Naive thymus-derived CD8-positive, alpha-beta T cell (primary cell): ENCODE measurements at regions not wholly inside any gene's neighbourhood (a gene's known extent, or its start where the extent isn't known, plus 50 kb on each side); places are given as distances from the start of the nearest gene placed in this dataset.
A peak's percentile ranks its signal among the peaks of the same experiment; 100 is the strongest.
"Not testable (repeated sequence)": the region's sequence is repeated elsewhere in the genome, so short reads cannot be mapped to it uniquely, and the experiment has no call there.

Experiments
- ATAC-seq, 2 donors: fragments of 150-1000 bp; cut with Tn5 transposase in 1 of 2; sonication (Bioruptor Pico), chemical (Tn5 transposase) in 1 of 2; 1 replicate in 1 of 2; 2 replicates in 1 of 2; pipeline ENCODE4 v1.10.0; 2021; ENCODE audit warnings: mild to moderate bottlenecking in 2 of 2, moderate library complexity in 2 of 2
- POLR2A ChIA-PET: fragments of 350-600 bp; sonication (Branson Sonifier 250); formaldehyde crosslinking; loops from one replicate; lab custom pipeline; 2021; ENCODE audit warnings: antibody characterized with exemption; lab: Charles Lee
- DNase-seq, 10 donors: peaks; one replicate each; pipeline versions ENCODE4 v3.0.0 to v3.0.0-alpha.2; 2020 to 2022
- H3K27ac Mint-ChIP-seq, 10 donors: one replicate each; pipeline ENCODE4 v1.8.0; 2020 to 2022; ENCODE audit warnings: mild to moderate bottlenecking in 10 of 10, mixed read lengths in 10 of 10, moderate library complexity in 4 of 10, inconsistent platforms in 1 of 10
- H3K27me3 Mint-ChIP-seq, 5 donors: one replicate each; pipeline ENCODE4 v1.8.0; 2021 to 2022; ENCODE audit warnings: mixed read lengths in 5 of 5
- H3K36me3 Mint-ChIP-seq, 3 donors: one replicate each; pipeline ENCODE4 v1.8.0; 2020 to 2022; ENCODE audit warnings: mixed read lengths in 3 of 3, mild to moderate bottlenecking in 2 of 3, inconsistent platforms in 1 of 3
- H3K4me1 Mint-ChIP-seq, 4 donors: one replicate each; pipeline ENCODE4 v1.8.0; 2021 to 2022; ENCODE audit warnings: mixed read lengths in 4 of 4
- H3K4me3 Mint-ChIP-seq, 10 donors: one replicate each; pipeline ENCODE4 v1.8.0; 2020 to 2022; ENCODE audit warnings: mild to moderate bottlenecking in 10 of 10, mixed read lengths in 10 of 10, moderate library complexity in 6 of 10, inconsistent platforms in 1 of 10
- H3K9me3 Mint-ChIP-seq, 9 donors: one replicate each; pipeline ENCODE4 v1.8.0; 2020 to 2022; ENCODE audit warnings: mixed read lengths in 9 of 9, mild to moderate bottlenecking in 3 of 9, inconsistent platforms in 1 of 9, moderate library complexity in 1 of 9

GRCh38 chr12:116687888-116688287 lies 50.0 kb downstream of the SPRING1 start:
- Mint-ChIP-seq H3K4me3 (no peak overlapping the region), H3K4me1 (peaks cover 0 to 6% (median 4%) of the 10 kb centered on the region in 4 donors), H3K27me3 (peaks cover 3 to 16% (median 8%) of the 10 kb centered on the region in 5 donors), H3K36me3 (no peaks in the 10 kb centered on the region), H3K9me3 (no peaks in the 10 kb centered on the region), H3K27ac (peak overlapping the region in 1 of 10 donors; percentile 67)
- ATAC-seq, result peak; percentile 43 to 70
- DNase-seq, result peak in 5 of 10 donors; percentile 16 to 24 (median 20)
- POLR2A ChIA-PET, result no interaction called here

GRCh38 chr12:116684891-116685290 lies 53.0 kb downstream of the SPRING1 start:
- Mint-ChIP-seq H3K27me3 (peaks cover 0 to 4% (median 2%) of the 10 kb centered on the region in 5 donors), H3K9me3 (no peaks in the 10 kb centered on the region), H3K4me1 (peaks cover 0 to 3% (median 0%) of the 10 kb centered on the region in 4 donors), H3K27ac (no peak overlapping the region), H3K4me3 (no peak overlapping the region), H3K36me3 (no peaks in the 10 kb centered on the region)
- POLR2A ChIA-PET, result no interaction called here
- ATAC-seq (no peak), DNase-seq (no peak)

- peak overlapping the region in 2 of 10 donors; percentile 6 to 33 for H3K4me3 Mint-ChIP-seq
- no peaks in the 10 kb centered on the region for H3K36me3 Mint-ChIP-seq
- H3K27ac Mint-ChIP-seq, result peak overlapping the region in 2 of 10 donors; percentile 22 to 67
- H3K27me3 Mint-ChIP-seq, result peaks cover 0 to 5% (median 2%) of the 10 kb centered on the region in 5 donors
- POLR2A ChIA-PET, result interaction anchor here (0.7 kb wide), 1 partner anchor 42 kb away, joined by 3 read pairs; no protein-coding TSS in a partner anchor
- H3K4me1 Mint-ChIP-seq, result peaks cover 20 to 55% (median 47%) of the 10 kb centered on the region in 4 donors
- no peaks in the 10 kb centered on the region for H3K9me3 Mint-ChIP-seq
- DNase-seq, result no peak
- no peak for ATAC-seq
These were observed 60.6 kb downstream of the SPRING1 start for GRCh38 chr12:116677202-116677661.

- peak overlapping the region in 1 of 10 donors; percentile 10 for H3K4me3 Mint-ChIP-seq
- no peaks in the 10 kb centered on the region for H3K36me3 Mint-ChIP-seq
- POLR2A ChIA-PET, result no interaction called here
- peaks cover 0 to 3% (median 0%) of the 10 kb centered on the region in 5 donors for H3K27me3 Mint-ChIP-seq
- no peak for ATAC-seq
- peak overlapping the region in 5 of 10 donors; percentile 9 to 81 (median 66) for H3K27ac Mint-ChIP-seq
- no peaks in the 10 kb centered on the region for H3K9me3 Mint-ChIP-seq
- peaks cover 23 to 62% (median 52%) of the 10 kb centered on the region in 4 donors for H3K4me1 Mint-ChIP-seq
- no peak for DNase-seq
These were observed 62.3 kb downstream of the SPRING1 start for GRCh38 chr12:116675339-116676107.

GRCh38 chr12:116674643-116675183 lies 63.2 kb downstream of the SPRING1 start:
- peak overlapping the region in 7 of 10 donors; percentile 15 to 81 (median 66) for H3K27ac Mint-ChIP-seq
- no peak for DNase-seq
- peaks cover 0 to 2% (median 0%) of the 10 kb centered on the region in 5 donors for H3K27me3 Mint-ChIP-seq
- no peaks in the 10 kb centered on the region for H3K36me3 Mint-ChIP-seq
- H3K4me3 Mint-ChIP-seq, result no peak overlapping the region
- H3K4me1 Mint-ChIP-seq, result peaks cover 23 to 62% (median 52%) of the 10 kb centered on the region in 4 donors
- ATAC-seq, result no peak
- POLR2A ChIA-PET, result no interaction called here
- H3K9me3 Mint-ChIP-seq, result no peaks in the 10 kb centered on the region

GRCh38 chr12:116673681-116674111 lies 64.2 kb downstream of the SPRING1 start:
- DNase-seq (no peak), ATAC-seq (peak in 1 of 2 donors; percentile 20)
- Mint-ChIP-seq H3K36me3 (no peaks in the 10 kb centered on the region), H3K27me3 (peaks cover 0 to 2% (median 0%) of the 10 kb centered on the region in 5 donors), H3K9me3 (no peaks in the 10 kb centered on the region), H3K4me3 (peak overlapping the region in 9 of 10 donors; percentile 23 to 87 (median 80)), H3K27ac (peak overlapping the region in 8 of 10 donors; percentile 7 to 91 (median 84)), H3K4me1 (peaks cover 23 to 62% (median 52%) of the 10 kb centered on the region in 4 donors)
- POLR2A ChIA-PET, result interaction anchor here (1.0 kb wide), 1 partner anchor 397 kb away, joined by 8 read pairs; no protein-coding TSS in a partner anchor

GRCh38 chr12:116672842-116673516 lies 64.9 kb downstream of the SPRING1 start:
- peak overlapping the region; percentile 6 to 94 (median 88) for H3K27ac Mint-ChIP-seq
- no peaks in the 10 kb centered on the region for H3K27me3 Mint-ChIP-seq
- H3K4me1 Mint-ChIP-seq, result peaks cover 23 to 62% (median 52%) of the 10 kb centered on the region in 4 donors
- POLR2A ChIA-PET, result interaction anchor here (0.6 to 1.0 kb wide), 3 partner anchors 9 to 637 kb away, joined by 3 to 8 read pairs (median 4); no protein-coding TSS in a partner anchor
- no peaks in the 10 kb centered on the region for H3K9me3 Mint-ChIP-seq
- peak overlapping the region; percentile 64 to 87 (median 82) for H3K4me3 Mint-ChIP-seq
- ATAC-seq (peak; percentile 77 to 84), DNase-seq (peak in 5 of 10 donors; percentile 6 to 53 (median 21))
- no peaks in the 10 kb centered on the region for H3K36me3 Mint-ChIP-seq

GRCh38 chr12:116672010-116672409 lies 65.9 kb downstream of the SPRING1 start:
- Mint-ChIP-seq H3K27me3 (no peaks in the 10 kb centered on the region), H3K4me1 (peaks cover 21 to 52% (median 45%) of the 10 kb centered on the region in 4 donors), H3K9me3 (no peaks in the 10 kb centered on the region), H3K36me3 (no peaks in the 10 kb centered on the region), H3K4me3 (peak overlapping the region in 5 of 10 donors; percentile 3 to 80 (median 30)), H3K27ac (peak overlapping the region in 8 of 10 donors; percentile 0 to 91 (median 42))
- ATAC-seq (no peak), DNase-seq (no peak)
- POLR2A ChIA-PET, result no interaction called here

- POLR2A ChIA-PET, result no interaction called here
- Mint-ChIP-seq H3K27me3 (no peaks in the 10 kb centered on the region), H3K4me1 (peaks cover 16 to 43% (median 36%) of the 10 kb centered on the region in 4 donors), H3K4me3 (no peak overlapping the region), H3K27ac (peak overlapping the region in 1 of 10 donors; percentile 91), H3K36me3 (no peaks in the 10 kb centered on the region), H3K9me3 (no peaks in the 10 kb centered on the region)
- DNase-seq, result no peak
- no peak for ATAC-seq
These were observed 67.0 kb downstream of the SPRING1 start for GRCh38 chr12:116670859-116671258.

GRCh38 chr12:116667752-116668151 lies 70.1 kb downstream of the SPRING1 start:
- Mint-ChIP-seq H3K4me3 (no peak overlapping the region), H3K27ac (peak overlapping the region in 1 of 10 donors; percentile 21), H3K36me3 (no peaks in the 10 kb centered on the region), H3K4me1 (peaks cover 9 to 11% (median 10%) of the 10 kb centered on the region in 4 donors), H3K27me3 (peaks cover 0 to 3% (median 0%) of the 10 kb centered on the region in 5 donors), H3K9me3 (no peaks in the 10 kb centered on the region)
- DNase-seq, result no peak
- ATAC-seq, result no peak
- POLR2A ChIA-PET, result interaction anchor here (0.6 kb wide), 1 partner anchor 611 kb away, joined by 3 read pairs; no protein-coding TSS in a partner anchor

- H3K27me3 Mint-ChIP-seq, H3K4me1 Mint-ChIP-seq, H3K9me3 Mint-ChIP-seq, H3K36me3 Mint-ChIP-seq, H3K4me3 Mint-ChIP-seq, POLR2A ChIA-PET, ATAC-seq, DNase-seq, H3K27ac Mint-ChIP-seq: not testable (repeated sequence)
These were observed 71.0 kb downstream of the SPRING1 start for GRCh38 chr12:116666829-116667228.

GRCh38 chr12:116666305-116666673 lies 71.6 kb downstream of the SPRING1 start:
- no peak for ATAC-seq
- no peak overlapping the region for H3K27ac Mint-ChIP-seq
- no peaks in the 10 kb centered on the region for H3K36me3 Mint-ChIP-seq
- no peaks in the 10 kb centered on the region for H3K9me3 Mint-ChIP-seq
- POLR2A ChIA-PET, result no interaction called here
- H3K4me1 Mint-ChIP-seq, result peaks cover 0 to 2% (median 1%) of the 10 kb centered on the region in 4 donors
- peaks cover 0 to 3% (median 0%) of the 10 kb centered on the region in 5 donors for H3K27me3 Mint-ChIP-seq
- no peak for DNase-seq
- H3K4me3 Mint-ChIP-seq, result no peak overlapping the region
